GM23338 (cell line): ENCODE measurements at regions not wholly inside any gene's neighbourhood (a gene's known extent, or its start where the extent isn't known, plus 50 kb on each side); places are given as distances from the start of the nearest gene placed in this dataset.
A peak's percentile ranks its signal among the peaks of the same experiment; 100 is the strongest.

Source experiments
- CREB1 ChIP-seq: fragments of 250-450 bp; sonication (Bioruptor Pico); IDR thresholded peaks from 2 replicates; pipeline ENCODE4 v1.5.0; 2020; ENCODE audit warnings: low read depth, mild to moderate bottlenecking, moderate library complexity
- CTCF ChIP-seq, 2 experiments: fragments of 200-600 bp in 1 of 2; sonication (generic) in 1 of 2; conservative IDR thresholded peaks; 2 replicates each; pipeline versions ENCODE4 v1.5.1 to v1.6.1; 2016 to 2017; ENCODE audit warnings: antibody characterized with exemption in 2 of 2, low read depth in 2 of 2, mild to moderate bottlenecking in 2 of 2, moderate library complexity in 1 of 2
- EZH2 ChIP-seq: fragments of 200-600 bp; sonication (generic); IDR thresholded peaks from one replicate; pipeline ENCODE4 v1.8.0; 2017; ENCODE audit warnings: antibody characterized with exemption, mild to moderate bottlenecking, low read depth; ENCODE audit not compliant: unreplicated experiment
- POLR2AphosphoS5 ChIP-seq: IDR thresholded peaks from 2 replicates; pipeline ENCODE4 v1.6.1; 2016; ENCODE audit warnings: antibody characterized with exemption, low read depth
- REST ChIP-seq: IDR thresholded peaks from one replicate; pipeline ENCODE4 v1.6.1; 2018; ENCODE audit warnings: antibody characterized with exemption; ENCODE audit not compliant: unreplicated experiment
- ZNF331 ChIP-seq: fragments of 250-450 bp; sonication (Bioruptor Pico); IDR thresholded peaks from 2 replicates; pipeline ENCODE4 v1.5.0; 2020; ENCODE audit warnings: low read depth, mild to moderate bottlenecking, moderate library complexity

- TF ChIP-seq CTCF (conservative IDR thresholded peaks at IDR 0.05; ENCODE audit: low read depth in 2 of 2): peak; percentile 74 to 91
- TF ChIP-seq EZH2: no peak
- no peak for TF ChIP-seq CREB1
- TF ChIP-seq POLR2AphosphoS5: no peak
- TF ChIP-seq ZNF331: no peak
- TF ChIP-seq REST: no peak
Observed at GRCh38 chr1:29655945-29656850, 419.9 kb downstream of the PTPRU start.
